ENCODE measurements at regions not wholly inside any gene's neighbourhood (a gene's known extent, or its start where the extent isn't known, plus 50 kb on each side); places are given as distances from the start of the nearest gene placed in this dataset.

DNA sequence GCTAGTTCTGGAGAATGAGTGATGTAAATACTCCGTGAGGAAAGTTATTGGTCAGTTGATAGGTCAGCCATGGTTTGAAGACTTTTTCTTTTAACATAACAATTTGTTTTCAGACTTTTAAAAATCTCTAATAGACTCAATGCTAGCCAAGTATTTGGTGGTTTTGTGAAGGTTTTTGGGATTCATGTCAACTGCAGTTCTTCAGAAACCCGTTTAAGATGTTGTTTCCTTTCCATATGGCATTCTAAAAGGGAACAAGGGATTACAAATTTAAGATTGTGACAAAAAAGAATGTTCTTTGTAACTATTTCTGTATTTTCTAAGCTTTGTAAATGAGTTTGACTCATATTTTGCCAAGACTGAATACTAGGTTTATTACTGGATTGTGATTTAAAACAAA is 281.7 kb upstream of the COL8A1 start:
- Mint-ChIP-seq H3K27ac (no peak overlapping the region), H3K9me3 (peaks cover 9 to 18% of the 10 kb centered on the region in 2 donors), H3K36me3 (no peaks in the 10 kb centered on the region), H3K27me3 (ENCODE audit: low read depth in 2 of 2) (no peaks in the 10 kb centered on the region), H3K4me1 (no peaks in the 10 kb centered on the region), H3K4me3 (no peak overlapping the region)
- ATAC-seq (no peak), DNase-seq (no peak)
- H3K27ac ChIP-seq (ENCODE audit: low read length), result no peak overlapping the region
- no peaks in the 10 kb centered on the region for H3K27me3 ChIP-seq (ENCODE audit: control insufficient read depth, insufficient read depth, low read length)
- intact Hi-C loops (cut with micrococcal nuclease), result no loop called here
- no peak overlapping the region for H3K4me3 ChIP-seq (ENCODE audit: low read length)
- H3K9me3 ChIP-seq (ENCODE audit: control insufficient read depth, insufficient read depth, low read length), result no peaks in the 10 kb centered on the region
- no peaks in the 10 kb centered on the region for H3K36me3 ChIP-seq (ENCODE audit: control insufficient read depth, insufficient read depth, low read length)
- 79% methylated on average over 2 of the region's 2 CpGs for WGBS (ENCODE audit: insufficient coverage)
- no peaks in the 10 kb centered on the region for H3K4me1 ChIP-seq (ENCODE audit: control insufficient read depth, insufficient read depth, low read length)
- TF ChIP-seq, protein P1, sequence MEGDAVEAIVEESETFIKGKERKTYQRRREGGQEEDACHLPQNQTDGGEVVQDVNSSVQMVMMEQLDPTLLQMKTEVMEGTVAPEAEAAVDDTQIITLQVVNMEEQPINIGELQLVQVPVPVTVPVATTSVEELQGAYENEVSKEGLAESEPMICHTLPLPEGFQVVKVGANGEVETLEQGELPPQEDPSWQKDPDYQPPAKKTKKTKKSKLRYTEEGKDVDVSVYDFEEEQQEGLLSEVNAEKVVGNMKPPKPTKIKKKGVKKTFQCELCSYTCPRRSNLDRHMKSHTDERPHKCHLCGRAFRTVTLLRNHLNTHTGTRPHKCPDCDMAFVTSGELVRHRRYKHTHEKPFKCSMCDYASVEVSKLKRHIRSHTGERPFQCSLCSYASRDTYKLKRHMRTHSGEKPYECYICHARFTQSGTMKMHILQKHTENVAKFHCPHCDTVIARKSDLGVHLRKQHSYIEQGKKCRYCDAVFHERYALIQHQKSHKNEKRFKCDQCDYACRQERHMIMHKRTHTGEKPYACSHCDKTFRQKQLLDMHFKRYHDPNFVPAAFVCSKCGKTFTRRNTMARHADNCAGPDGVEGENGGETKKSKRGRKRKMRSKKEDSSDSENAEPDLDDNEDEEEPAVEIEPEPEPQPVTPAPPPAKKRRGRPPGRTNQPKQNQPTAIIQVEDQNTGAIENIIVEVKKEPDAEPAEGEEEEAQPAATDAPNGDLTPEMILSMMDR (IDR thresholded peaks at IDR 0.05), result no peak

DNA sequence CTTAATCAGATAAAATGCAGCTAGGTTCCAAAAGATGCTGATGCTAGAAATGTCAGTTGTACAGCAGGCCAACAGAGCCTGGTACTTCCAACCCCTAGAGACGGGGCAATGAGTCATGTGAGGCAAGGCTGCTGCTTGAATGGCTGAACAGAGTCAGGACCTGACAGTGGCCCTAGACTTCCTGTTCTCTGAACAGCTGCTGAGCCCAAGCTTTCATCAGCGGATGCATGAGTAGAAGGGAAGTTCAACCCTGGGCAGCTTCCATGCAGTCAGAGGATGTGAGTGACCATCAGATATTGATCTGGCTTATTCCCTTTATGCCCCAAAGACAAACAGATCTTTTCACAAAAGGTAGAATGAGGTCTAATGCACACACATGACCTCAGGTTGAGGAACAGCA is 282.9 kb upstream of the COL8A1 start:
- TF ChIP-seq, protein P1 (IDR thresholded peaks at IDR 0.05), result no peak
- no peak overlapping the region for H3K4me3 ChIP-seq (ENCODE audit: low read length)
- no peak overlapping the region for H3K27ac Mint-ChIP-seq
- 71% methylated on average over 2 of the region's 2 CpGs for WGBS (ENCODE audit: insufficient coverage)
- no peaks in the 10 kb centered on the region for H3K36me3 Mint-ChIP-seq
- H3K27me3 Mint-ChIP-seq (ENCODE audit: low read depth in 2 of 2), result no peaks in the 10 kb centered on the region
- no peaks in the 10 kb centered on the region for H3K36me3 ChIP-seq (ENCODE audit: control insufficient read depth, insufficient read depth, low read length)
- DNase-seq, result no peak
- intact Hi-C loops (cut with micrococcal nuclease), result no loop called here
- peaks cover 10 to 23% of the 10 kb centered on the region in 2 donors for H3K9me3 Mint-ChIP-seq
- no peaks in the 10 kb centered on the region for H3K27me3 ChIP-seq (ENCODE audit: control insufficient read depth, insufficient read depth, low read length)
- H3K27ac ChIP-seq (ENCODE audit: low read length), result no peak overlapping the region
- ATAC-seq, result no peak
- H3K4me1 Mint-ChIP-seq, result no peaks in the 10 kb centered on the region
- H3K4me3 Mint-ChIP-seq, result no peak overlapping the region
- H3K4me1 ChIP-seq (ENCODE audit: control insufficient read depth, insufficient read depth, low read length), result no peaks in the 10 kb centered on the region
- H3K9me3 ChIP-seq (ENCODE audit: control insufficient read depth, insufficient read depth, low read length), result no peaks in the 10 kb centered on the region

DNA sequence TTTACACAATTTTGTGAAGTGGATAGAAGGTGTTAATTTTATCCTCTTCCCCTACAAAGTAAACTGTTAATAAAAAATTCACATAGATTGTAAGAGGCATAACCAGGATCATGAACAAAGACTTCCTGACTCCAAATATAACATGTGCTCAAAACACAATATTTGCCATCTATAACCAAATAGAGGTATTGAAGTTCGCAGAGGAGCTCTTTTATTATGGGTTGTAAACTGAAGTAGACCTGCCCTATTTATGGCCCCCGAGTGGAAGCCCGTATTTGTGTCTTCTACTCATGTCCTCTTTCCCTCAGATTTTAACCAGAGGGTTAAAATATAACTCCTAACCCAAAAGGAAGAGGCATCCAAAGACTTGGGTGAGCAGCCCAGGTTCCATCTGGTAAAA is 285.6 kb upstream of the COL8A1 start:
- H3K4me1 Mint-ChIP-seq, result no peaks in the 10 kb centered on the region
- Histone ChIP-seq H3K4me3 (ENCODE audit: low read length) (no peak overlapping the region), H3K27me3 (ENCODE audit: control insufficient read depth, insufficient read depth, low read length) (no peaks in the 10 kb centered on the region), H3K4me1 (ENCODE audit: control insufficient read depth, insufficient read depth, low read length) (no peaks in the 10 kb centered on the region), H3K27ac (ENCODE audit: low read length) (no peak overlapping the region), H3K36me3 (ENCODE audit: control insufficient read depth, insufficient read depth, low read length) (no peaks in the 10 kb centered on the region), H3K9me3 (ENCODE audit: control insufficient read depth, insufficient read depth, low read length) (no peaks in the 10 kb centered on the region)
- H3K9me3 Mint-ChIP-seq, result peaks cover 7 to 29% of the 10 kb centered on the region in 2 donors
- no peaks in the 10 kb centered on the region for H3K27me3 Mint-ChIP-seq (ENCODE audit: low read depth in 2 of 2)
- intact Hi-C loops (cut with micrococcal nuclease), result no loop called here
- H3K27ac Mint-ChIP-seq, result no peak overlapping the region
- no peaks in the 10 kb centered on the region for H3K36me3 Mint-ChIP-seq
- no peak overlapping the region for H3K4me3 Mint-ChIP-seq
- WGBS (ENCODE audit: insufficient coverage), result 93% methylated on average over 2 of the region's 3 CpGs
- TF ChIP-seq, protein P1 (IDR thresholded peaks at IDR 0.05), result no peak
- DNase-seq (no peak), ATAC-seq (no peak)

DNA sequence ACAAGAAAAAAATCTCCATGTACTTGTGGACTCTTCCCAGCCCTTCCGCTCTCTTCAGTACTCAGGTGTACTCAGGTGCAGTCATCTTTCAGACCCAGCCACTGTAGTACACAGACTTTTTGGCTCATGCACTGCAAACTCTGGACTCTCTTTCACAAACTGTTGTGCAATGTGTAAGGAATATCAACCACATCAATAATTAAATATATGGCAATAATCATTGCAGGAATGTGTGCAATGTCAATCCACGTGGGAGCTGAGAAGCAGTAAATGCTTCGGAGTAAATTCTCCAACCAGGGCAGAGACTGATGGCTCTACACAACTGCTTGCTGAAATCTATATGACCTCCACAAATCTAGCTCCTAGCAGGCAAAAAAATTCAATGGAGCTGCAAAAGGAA is 287.3 kb upstream of the COL8A1 start:
- Histone ChIP-seq H3K36me3 (ENCODE audit: control insufficient read depth, insufficient read depth, low read length) (no peaks in the 10 kb centered on the region), H3K9me3 (ENCODE audit: control insufficient read depth, insufficient read depth, low read length) (no peaks in the 10 kb centered on the region), H3K4me3 (ENCODE audit: low read length) (no peak overlapping the region), H3K4me1 (ENCODE audit: control insufficient read depth, insufficient read depth, low read length) (no peaks in the 10 kb centered on the region), H3K27ac (ENCODE audit: low read length) (no peak overlapping the region), H3K27me3 (ENCODE audit: control insufficient read depth, insufficient read depth, low read length) (no peaks in the 10 kb centered on the region)
- TF ChIP-seq, protein P1 (IDR thresholded peaks at IDR 0.05), result no peak
- WGBS (ENCODE audit: insufficient coverage), result 90% methylated on average over 3 of the region's 3 CpGs
- Mint-ChIP-seq H3K27me3 (ENCODE audit: low read depth in 2 of 2) (no peaks in the 10 kb centered on the region), H3K27ac (no peak overlapping the region), H3K36me3 (no peaks in the 10 kb centered on the region), H3K4me1 (no peaks in the 10 kb centered on the region), H3K9me3 (peaks cover 4 to 25% of the 10 kb centered on the region in 2 donors), H3K4me3 (no peak overlapping the region)
- ATAC-seq (no peak), DNase-seq (no peak)
- intact Hi-C loops (cut with micrococcal nuclease), result no loop called here

Measured in natural killer cell (primary cell).